HUDEP-2 (cell line): ENCODE measurements at regions not wholly inside any gene's neighbourhood (a gene's known extent, or its start where the extent isn't known, plus 50 kb on each side); places are given as distances from the start of the nearest gene placed in this dataset.
"Not testable (repeated sequence)": the region's sequence is repeated elsewhere in the genome, so short reads cannot be mapped to it uniquely, and the experiment has no call there.

Experiments used
- DNase-seq, 76 experiments: peaks; one replicate each; lab custom pipeline; 2025; ENCODE audit not compliant: unreplicated experiment in 76 of 76; lab: John Stamatoyannopoulos, UW

DNA sequence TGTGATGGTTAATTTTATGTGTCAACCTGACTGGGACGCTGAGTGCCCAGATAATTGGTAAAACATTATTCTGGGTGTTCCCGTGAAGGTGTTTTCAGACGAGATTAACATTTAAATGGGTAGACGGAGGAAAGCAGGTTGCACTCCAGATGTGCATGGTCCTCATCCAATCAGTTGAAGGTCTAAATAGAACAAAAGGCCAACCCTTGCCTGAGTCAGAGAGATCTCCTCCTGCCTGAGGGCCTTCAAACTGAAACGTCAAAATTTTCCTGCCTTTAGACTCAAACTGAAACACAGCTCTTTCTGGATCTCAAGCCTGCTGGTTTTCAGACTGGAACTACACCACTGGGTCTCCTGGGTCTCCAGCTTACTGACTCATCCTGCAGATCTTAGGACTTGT is 73.5 kb downstream of the NPIPA8 start:
- DNase-seq = not testable (repeated sequence)

DNA sequence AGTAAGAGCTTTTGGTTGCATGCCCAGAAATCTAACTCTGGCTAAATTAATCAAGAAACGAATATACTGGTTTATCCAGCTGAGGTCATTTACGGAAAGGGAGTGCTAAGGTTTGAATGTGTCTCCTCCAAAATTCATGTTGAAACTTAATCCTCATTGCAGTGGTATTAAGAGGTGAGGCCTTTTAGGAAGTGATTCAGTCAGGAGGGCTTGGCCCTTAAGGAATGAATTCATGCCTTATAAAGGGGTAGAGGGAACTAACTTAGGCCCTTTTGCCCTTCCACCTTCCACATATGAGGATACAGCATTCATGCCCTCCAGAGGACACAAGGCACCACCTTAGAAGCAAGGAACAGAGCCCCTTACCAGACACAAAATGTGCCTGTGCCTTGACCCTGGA is 74.7 kb downstream of the NPIPA8 start:
- not testable (repeated sequence) for DNase-seq

- not testable (repeated sequence) for DNase-seq
These were observed 76.9 kb downstream of the NPIPA8 start for GRCh38 chr16:18259496-18260176.

DNA sequence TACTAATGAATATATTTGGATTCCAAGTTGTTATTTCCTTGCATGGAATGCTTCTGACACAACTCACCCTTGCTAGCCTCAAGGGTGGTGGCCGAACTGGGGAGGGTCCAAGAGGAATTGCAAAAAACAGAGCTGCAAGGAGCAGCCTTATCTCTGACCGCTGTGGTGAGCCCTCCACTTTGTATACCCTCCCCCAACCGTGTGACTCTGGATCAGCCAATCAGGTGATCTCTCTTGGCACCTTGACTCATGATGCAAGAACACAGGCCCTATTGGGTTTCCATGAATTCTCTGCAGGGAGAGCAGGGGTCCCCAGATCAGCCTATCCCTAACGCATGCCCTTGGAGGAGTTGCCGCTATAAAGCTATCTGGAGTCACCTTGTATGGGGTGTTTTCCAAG is 83.6 kb downstream of the NPIPA8 start:
- not testable (repeated sequence) for DNase-seq

DNA sequence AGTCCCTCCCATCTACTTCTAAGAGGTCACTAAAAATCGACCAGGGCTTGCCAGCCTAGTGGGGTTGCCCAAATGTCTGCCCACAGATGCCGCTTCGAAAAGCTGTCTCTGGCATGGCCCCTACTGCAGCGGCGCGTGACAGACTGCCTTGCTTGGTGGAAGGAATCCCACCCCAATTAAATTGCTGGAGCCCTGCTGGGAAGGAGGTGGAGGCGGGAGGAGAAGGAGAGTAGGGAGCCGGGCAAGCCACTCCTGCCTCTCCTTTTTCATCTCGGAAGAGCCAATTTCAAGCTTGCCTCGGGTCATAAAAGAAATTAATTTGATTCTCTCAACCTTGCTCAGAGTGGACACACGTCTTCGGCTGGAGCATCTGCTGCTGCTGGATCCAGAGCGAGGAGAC is 106.0 kb downstream of the NPIPA8 start:
- DNase-seq = not testable (repeated sequence)

DNA sequence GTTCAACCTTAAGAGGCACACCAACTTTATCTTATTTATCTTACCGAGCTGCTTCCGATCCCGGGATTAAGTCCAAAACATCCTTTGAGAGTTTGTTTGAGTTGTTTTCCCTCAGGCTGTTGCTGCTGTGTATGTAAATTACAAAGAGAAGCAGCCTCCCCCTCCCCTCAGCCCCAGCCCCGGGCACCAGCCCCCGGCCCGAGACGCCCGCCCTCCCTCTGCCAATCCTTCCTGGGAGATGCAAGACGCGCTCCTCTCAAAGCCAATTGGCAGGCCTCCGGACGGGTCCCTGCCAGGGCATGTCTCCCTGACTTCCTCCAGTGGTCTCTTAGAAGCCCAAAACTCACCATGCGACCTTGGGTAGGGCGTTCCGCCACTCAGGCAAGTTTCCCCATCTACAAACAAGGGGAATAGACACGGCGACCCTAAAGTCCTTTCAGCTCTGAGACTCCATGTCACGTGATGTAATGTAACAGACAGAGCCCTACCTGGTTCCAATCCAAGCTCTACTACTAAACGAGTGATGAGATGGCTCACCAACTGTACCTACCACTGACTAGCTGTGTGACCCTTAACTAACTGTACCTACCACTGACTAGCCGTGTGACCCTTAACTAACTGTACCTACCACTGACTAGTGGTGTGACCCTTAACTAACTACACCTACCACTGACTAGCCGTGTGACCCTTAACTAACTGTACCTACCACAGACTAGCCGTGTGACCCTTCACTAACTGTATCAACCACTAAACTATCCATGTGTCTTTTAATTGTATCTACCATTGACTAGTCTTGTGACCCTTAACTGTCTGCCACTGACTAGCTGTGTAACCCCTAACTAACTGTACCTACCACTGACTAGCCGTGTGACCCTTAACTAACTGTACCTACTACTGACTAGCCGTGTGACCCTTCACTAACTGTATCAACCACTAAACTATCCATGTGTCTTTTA is 114.2 kb downstream of the NPIPA8 start:
- DNase-seq = not testable (repeated sequence)

DNA sequence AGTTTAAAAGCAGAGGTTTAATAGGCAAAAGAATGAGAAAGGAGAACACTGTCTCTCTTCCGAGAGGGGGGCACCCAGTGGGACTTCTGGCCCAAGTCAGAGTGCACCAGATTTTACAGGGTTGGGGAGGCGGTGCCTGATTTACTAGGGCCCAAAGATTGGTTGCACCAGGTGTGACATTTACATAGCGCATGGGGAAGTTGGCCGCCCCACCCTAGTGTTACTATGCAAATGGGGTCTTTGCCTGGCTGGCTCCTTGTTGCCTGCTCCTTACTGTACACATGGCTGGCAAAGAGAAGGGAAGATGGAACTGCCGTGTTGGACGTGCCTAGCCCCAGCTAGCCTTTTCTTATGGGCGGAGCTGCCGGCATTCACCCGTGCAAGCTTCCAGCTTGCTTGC is 118.8 kb downstream of the NPIPA8 start:
- DNase-seq = not testable (repeated sequence)

GRCh38 chr16:18216814-18217213 is 119.7 kb downstream of the NPIPA8 start:
- DNase-seq = not testable (repeated sequence)

DNA sequence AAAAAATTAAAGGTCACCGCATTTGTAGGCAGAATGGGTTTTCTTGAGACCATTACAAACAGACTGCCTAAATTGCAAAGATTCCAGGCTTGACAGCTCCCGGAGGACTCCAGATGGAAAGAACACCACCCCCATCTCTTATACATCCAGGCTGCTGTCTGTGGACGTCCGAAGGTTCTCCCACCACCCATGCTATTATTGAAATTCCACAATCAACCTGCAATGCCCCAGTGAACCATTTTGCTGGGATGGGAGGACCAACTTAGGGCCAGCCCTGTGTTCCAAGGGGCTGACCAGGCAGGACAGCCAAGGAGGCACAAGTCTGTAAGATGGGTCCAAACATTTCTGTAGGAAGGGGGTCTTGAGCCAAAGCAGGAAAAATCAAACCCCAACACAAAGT is 122.7 kb downstream of the NPIPA8 start:
- not testable (repeated sequence) for DNase-seq

DNA sequence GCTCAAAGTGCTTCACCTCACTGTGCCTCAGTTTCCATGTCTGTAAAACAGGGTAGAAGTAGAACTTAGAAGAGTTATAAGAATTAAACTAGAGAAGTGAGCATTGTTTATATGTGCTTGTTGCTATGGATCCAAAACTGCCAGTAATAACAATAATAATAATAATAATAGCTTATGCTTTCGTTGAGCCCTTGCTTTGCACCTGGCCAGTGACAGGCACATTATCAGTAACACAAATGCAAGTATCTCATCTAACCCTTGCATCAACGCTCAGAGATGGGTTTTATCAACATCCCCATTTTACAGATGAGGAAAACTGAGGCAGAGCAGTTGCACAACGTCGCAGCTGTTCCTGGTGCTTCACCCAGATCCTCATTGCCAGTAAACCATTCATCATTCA is 125.0 kb downstream of the NPIPA8 start:
- DNase-seq = not testable (repeated sequence)

- DNase-seq = not testable (repeated sequence)
These were observed 131.8 kb downstream of the NPIPA8 start for GRCh38 chr16:18204786-18205185.

DNA sequence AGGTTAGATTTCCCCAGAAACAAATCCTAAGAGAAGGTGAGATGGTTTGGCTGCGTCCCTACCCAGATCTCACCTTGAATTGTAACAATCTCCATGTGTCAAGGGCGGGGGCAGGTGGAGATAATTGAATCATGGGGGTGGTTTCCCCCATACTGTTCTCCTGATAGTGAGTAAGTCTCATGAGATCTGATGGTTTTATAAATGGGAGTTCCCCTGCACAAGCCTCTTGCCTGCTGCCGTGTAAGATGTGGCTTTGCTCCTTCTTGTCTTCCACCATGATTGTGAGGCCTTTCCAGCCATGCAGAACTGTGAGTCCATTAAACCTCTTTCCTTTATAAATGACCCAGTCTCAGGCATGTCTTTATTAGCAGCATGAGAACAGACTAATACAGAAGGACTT is 132.2 kb downstream of the NPIPA8 start:
- DNase-seq = not testable (repeated sequence)

GRCh38 chr16:18201511-18201910 is 135.0 kb downstream of the NPIPA8 start:
- DNase-seq = not testable (repeated sequence)

DNA sequence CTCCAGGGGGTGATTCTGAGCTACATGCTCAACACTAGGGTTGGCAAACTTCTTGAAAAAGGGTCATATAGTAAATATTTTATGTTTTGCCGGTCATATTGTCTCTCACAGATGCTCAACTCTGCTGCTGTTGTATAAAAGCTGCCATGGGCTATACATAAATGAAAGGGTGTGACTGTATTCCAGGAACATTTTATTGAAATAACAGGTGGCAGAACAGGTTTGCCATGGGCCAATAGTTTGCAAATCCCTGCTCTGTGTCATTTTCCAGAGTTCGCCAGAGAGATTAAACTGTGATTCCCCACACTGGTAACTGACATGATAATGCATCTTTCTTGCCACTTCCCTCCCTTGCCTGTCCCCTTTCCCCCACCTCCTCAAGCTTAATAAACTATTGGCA is 144.1 kb downstream of the NPIPA8 start:
- DNase-seq = not testable (repeated sequence)

DNA sequence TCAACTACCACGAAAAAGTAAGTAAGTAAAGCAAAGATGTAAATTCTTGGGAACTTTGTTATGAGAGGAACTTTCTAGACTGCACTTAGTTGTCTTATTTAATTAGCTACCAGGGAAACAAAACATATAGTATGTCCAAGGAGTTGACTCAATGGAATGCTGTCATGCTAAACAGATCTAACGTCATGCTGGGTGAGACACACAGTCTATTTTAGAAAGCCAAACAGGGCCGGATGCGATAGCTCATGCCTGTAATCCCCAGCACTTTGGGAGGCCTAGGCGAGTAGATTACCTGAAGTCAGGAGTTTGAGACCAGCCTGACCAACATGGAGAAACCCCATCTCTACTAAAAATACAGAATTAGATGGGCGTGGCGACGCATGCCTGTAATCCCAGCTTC is 146.4 kb downstream of the NPIPA8 start:
- DNase-seq = not testable (repeated sequence)

- not testable (repeated sequence) for DNase-seq
These were observed 151.8 kb downstream of the NPIPA8 start for GRCh38 chr16:18184755-18185154.

DNA sequence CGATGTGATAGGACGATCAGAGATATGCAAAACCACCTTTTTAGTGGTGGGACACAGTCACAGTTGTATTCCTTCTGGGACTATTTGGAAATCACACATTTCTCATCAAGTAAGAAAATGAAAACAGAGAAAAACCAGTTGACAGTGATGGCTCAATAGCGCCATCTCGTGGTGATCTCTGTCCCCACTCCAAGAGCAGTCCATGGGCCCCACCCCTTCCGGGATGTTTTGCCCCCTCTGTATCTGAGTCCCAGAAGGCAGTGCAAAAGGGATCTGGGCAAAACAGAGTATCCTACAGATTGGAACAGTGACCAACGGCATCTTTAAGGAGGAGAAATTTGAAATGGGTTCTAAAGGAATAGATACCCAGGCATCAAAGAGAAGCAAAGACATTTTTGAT is 155.5 kb downstream of the NPIPA8 start:
- DNase-seq = not testable (repeated sequence)

GRCh38 chr16:18173945-18174497 is 162.5 kb downstream of the NPIPA8 start:
- not testable (repeated sequence) for DNase-seq

DNA sequence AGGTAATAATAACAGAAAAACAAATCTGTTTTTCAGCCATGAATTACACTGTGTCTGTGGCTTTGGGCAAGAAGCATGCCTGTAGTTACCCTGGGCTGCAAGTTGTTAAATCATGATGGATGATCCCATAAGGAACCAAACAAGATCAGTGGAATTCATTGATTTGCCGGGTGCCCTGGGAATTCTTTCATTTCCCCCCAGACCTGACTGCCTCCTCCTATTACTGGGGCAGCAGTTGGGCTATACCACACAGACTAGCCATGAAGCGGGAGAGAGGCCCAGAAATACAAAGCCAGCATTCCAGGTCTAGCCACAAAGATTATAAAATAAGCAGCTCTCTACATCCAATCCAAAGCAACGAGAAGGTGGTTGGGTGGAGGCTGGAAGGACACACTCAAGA is 174.2 kb downstream of the NPIPA8 start:
- DNase-seq = not testable (repeated sequence)

DNA sequence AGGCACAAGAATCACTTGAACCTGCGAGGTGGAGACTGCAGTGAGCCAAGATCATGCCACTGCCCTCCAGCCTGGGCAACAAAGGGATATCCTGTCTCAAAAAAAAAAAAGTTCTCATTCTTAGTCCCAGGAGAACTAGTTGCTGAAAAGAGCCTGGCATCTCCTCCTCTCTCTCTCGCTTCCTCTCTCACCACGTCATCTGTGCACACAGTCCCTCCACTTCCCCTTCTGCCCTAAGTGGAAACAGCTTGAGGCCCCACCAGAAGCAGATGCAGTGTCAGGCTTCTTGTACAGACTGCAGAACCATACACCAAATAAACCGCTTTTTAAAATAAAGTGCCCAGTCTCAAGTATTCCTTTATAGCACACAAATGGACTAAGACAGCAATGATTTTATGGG is 175.3 kb downstream of the NPIPA8 start:
- not testable (repeated sequence) for DNase-seq

- not testable (repeated sequence) for DNase-seq
These were observed 177.4 kb downstream of the NPIPA8 start for GRCh38 chr16:18159185-18159584.
